ENCODE measurements at regions not wholly inside any gene's neighbourhood (a gene's known extent, or its start where the extent isn't known, plus 50 kb on each side); places are given as distances from the start of the nearest gene placed in this dataset.

DNA sequence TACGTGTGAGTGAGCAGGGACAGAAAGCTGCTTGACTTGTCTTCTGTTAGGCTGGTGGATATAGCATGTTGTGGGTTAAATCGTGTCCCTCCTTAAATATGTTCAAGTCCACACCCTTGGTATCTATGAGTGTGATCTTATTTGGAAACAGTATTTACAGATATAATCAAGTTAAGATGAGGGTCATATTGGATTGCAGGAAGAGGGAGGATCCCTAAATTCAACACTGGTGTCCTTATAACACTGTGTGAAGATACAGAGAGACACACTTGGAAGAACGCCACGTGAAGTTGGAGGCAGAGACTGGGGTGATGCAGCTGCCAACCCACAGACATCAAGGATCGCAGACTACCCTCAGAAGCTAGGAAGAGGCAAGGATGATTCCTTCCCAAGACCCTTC lies 275.2 kb upstream of the SSTR1 start:
- H3K36me3 ChIP-seq = no peaks in the 10 kb centered on the region
- H3K27ac ChIP-seq = no peak overlapping the region
- no peaks in the 10 kb centered on the region for H3K4me1 ChIP-seq
- WGBS, 2 donors = 77 to 79% methylated on average over 5 of the region's 5 CpGs
- TF ChIP-seq CTCF (IDR thresholded peaks at IDR 0.05) (no peak), POLR2A (IDR thresholded peaks at IDR 0.05) (no peak)
- no peak for DNase-seq
- intact Hi-C loops (cut with DNase I) = no loop called here
- no peaks in the 10 kb centered on the region for H3K9me3 ChIP-seq
- no peak overlapping the region for H3K4me3 ChIP-seq (replicated peaks in 1 of 3)
- no peaks in the 10 kb centered on the region for H3K27me3 ChIP-seq

- H3K36me3 ChIP-seq = no peaks in the 10 kb centered on the region
- H3K4me1 ChIP-seq = no peaks in the 10 kb centered on the region
- no peak overlapping the region for H3K27ac ChIP-seq
- intact Hi-C loops (cut with DNase I) = no loop called here
- no peak overlapping the region for H3K4me3 ChIP-seq (replicated peaks in 1 of 3)
- no peaks in the 10 kb centered on the region for H3K27me3 ChIP-seq
- WGBS, 2 donors = 75 to 76% methylated on average over 2 of the region's 2 CpGs
- H3K9me3 ChIP-seq = no peaks in the 10 kb centered on the region
- TF ChIP-seq POLR2A (IDR thresholded peaks at IDR 0.05) = no peak
- no peak for TF ChIP-seq CTCF (IDR thresholded peaks at IDR 0.05)
- no peak for DNase-seq
Observed at GRCh38 chr14:37936971-37937370, 270.7 kb upstream of the SSTR1 start.

DNA sequence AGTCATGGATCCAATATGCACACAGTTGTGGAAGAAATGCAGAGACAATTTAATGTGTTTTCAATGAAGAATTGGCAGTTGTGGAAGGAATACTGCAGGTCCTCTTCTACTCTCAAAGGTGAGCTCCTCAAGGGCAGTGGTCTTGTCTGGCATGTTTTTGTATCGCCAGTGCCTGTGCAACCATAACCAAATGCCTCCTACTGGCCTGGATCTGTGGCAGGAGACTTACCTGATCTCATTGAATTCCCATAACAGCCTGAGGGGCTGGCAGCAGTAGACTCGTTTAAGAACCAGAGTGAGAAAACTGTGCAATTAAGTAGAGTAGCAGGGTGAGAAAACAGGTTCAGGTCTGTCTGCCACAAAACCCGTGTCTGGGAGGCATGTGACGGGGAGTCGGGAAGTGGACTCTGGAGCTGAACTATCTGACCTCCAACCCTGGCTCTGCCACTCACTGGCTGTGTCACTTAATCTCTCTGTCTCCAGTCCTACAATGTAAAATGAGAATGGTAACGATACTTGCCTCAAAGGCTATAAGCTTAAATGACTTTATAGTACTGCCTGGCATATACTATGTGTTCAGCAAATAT lies 268.2 kb upstream of the SSTR1 start:
- H3K4me1 ChIP-seq = no peaks in the 10 kb centered on the region
- intact Hi-C loops (cut with DNase I) = no loop called here
- 73 to 82% methylated on average over 6 of the region's 6 CpGs for WGBS, 2 donors

GRCh38 chr14:37945959-37946358 lies 261.7 kb upstream of the SSTR1 start:
- no peaks in the 10 kb centered on the region for H3K27me3 ChIP-seq
- TF ChIP-seq CTCF (IDR thresholded peaks at IDR 0.05) = no peak
- TF ChIP-seq POLR2A (IDR thresholded peaks at IDR 0.05) = no peak
- H3K27ac ChIP-seq = no peak overlapping the region
- no peaks in the 10 kb centered on the region for H3K9me3 ChIP-seq
- no peaks in the 10 kb centered on the region for H3K4me1 ChIP-seq
- no peaks in the 10 kb centered on the region for H3K36me3 ChIP-seq
- intact Hi-C loops (cut with DNase I) = no loop called here
- no peak overlapping the region for H3K4me3 ChIP-seq (replicated peaks in 1 of 3)
- WGBS, 2 donors = 69 to 96% methylated on average over 3 of the region's 3 CpGs
- no peak for DNase-seq

More for the DNA sequence above, 268.2 kb upstream of the SSTR1 start:
- Histone ChIP-seq H3K27me3 (no peaks in the 10 kb centered on the region), H3K27ac (no peak overlapping the region), H3K36me3 (no peaks in the 10 kb centered on the region), H3K4me3 (replicated peaks in 1 of 3) (no peak overlapping the region), H3K9me3 (no peaks in the 10 kb centered on the region)
- no peak for DNase-seq
- no peak for TF ChIP-seq CTCF (IDR thresholded peaks at IDR 0.05)
- TF ChIP-seq POLR2A (IDR thresholded peaks at IDR 0.05) = no peak

- no peak for DNase-seq
- no peak for TF ChIP-seq POLR2A (IDR thresholded peaks at IDR 0.05)
- TF ChIP-seq CTCF (IDR thresholded peaks at IDR 0.05) = no peak
Observed at GRCh38 chr14:37946819-37947218, 260.9 kb upstream of the SSTR1 start.

More at GRCh38 chr14:37946819-37947218, 260.9 kb upstream of the SSTR1 start:
- H3K27me3 ChIP-seq = no peaks in the 10 kb centered on the region
- H3K4me1 ChIP-seq = no peaks in the 10 kb centered on the region
- no peaks in the 10 kb centered on the region for H3K9me3 ChIP-seq
- H3K27ac ChIP-seq = no peak overlapping the region
- intact Hi-C loops (cut with DNase I) = no loop called here
- no peak overlapping the region for H3K4me3 ChIP-seq (replicated peaks in 1 of 3)
- H3K36me3 ChIP-seq = no peaks in the 10 kb centered on the region
- WGBS, 2 donors = 89 to 94% methylated on average over 1 of the region's 1 CpG
